Mammary epithelial cell (primary cell): ENCODE measurements at regions not wholly inside any gene's neighbourhood (a gene's known extent, or its start where the extent isn't known, plus 50 kb on each side); places are given as distances from the start of the nearest gene placed in this dataset.

ENCODE experiments used
- CTCF ChIP-seq, 2 donors: IDR thresholded peaks in 1 of 2; conservative IDR thresholded peaks in 1 of 2; 2 replicates each; pipeline ENCODE4 v1.5.1; 2011 to 2012; ENCODE audit warnings: inconsistent platforms in 2 of 2, low read length in 2 of 2, mild to moderate bottlenecking in 2 of 2, control low read depth in 1 of 2, low read depth in 1 of 2; ENCODE audit not compliant: insufficient read depth in 1 of 2; ENCODE audit errors: extremely low read depth in 1 of 2
- EZH2 ChIP-seq: IDR thresholded peaks from 2 replicates; pipeline ENCODE4 v1.6.1; 2012; ENCODE audit warnings: low read length, inconsistent platforms, borderline replicate concordance

- no peak for TF ChIP-seq CTCF (conservative IDR thresholded peaks at IDR 0.05 in 1 of 2, IDR thresholded peaks at IDR 0.05 in 1 of 2; ENCODE audit: extremely low read depth in 1 of 2, insufficient read depth in 1 of 2, low read depth in 1 of 2, low read length in 2 of 2)
- no peak for TF ChIP-seq EZH2
Observed at GRCh38 chr12:105848286-105848685, 290.5 kb downstream of the NUAK1 start.
